Hepatocyte (in vitro differentiated cells): ENCODE measurements at regions not wholly inside any gene's neighbourhood (a gene's known extent, or its start where the extent isn't known, plus 50 kb on each side); places are given as distances from the start of the nearest gene placed in this dataset.

Source experiments
- DNase-seq: peaks from one replicate; pipeline ENCODE4 v3.0.0-alpha.2; 2016; ENCODE audit warnings: low spot score
- H2AFZ ChIP-seq: fragments of 200-600 bp; sonication (generic); 2 replicates; pipeline ENCODE4 v1.6.0; 2016; ENCODE audit warnings: antibody characterized with exemption, mild to moderate bottlenecking
- H3K27ac ChIP-seq: fragments of 200-600 bp; sonication (generic); 2 replicates; pipeline ENCODE4 v1.5.1; 2016; ENCODE audit warnings: mild to moderate bottlenecking
- H3K27me3 ChIP-seq: fragments of 200-600 bp; sonication (generic); 2 replicates; pipeline ENCODE4 v1.6.1; 2016
- H3K36me3 ChIP-seq: fragments of 200-600 bp; sonication (generic); replicated peaks from 2 replicates; pipeline ENCODE4 v1.5.1; 2016; ENCODE audit warnings: low read depth; ENCODE audit not compliant: insufficient read depth
- H3K4me1 ChIP-seq: fragments of 200-600 bp; sonication (generic); 2 replicates; pipeline ENCODE4 v1.5.1; 2016; ENCODE audit warnings: mild to moderate bottlenecking, moderate library complexity; ENCODE audit not compliant: insufficient read depth
- H3K4me2 ChIP-seq: fragments of 200-600 bp; sonication (generic); 2 replicates; pipeline ENCODE4 v1.6.0; 2016
- H3K4me3 ChIP-seq: fragments of 200-600 bp; sonication (generic); 2 replicates; pipeline ENCODE4 v1.5.1; 2016; ENCODE audit warnings: mild to moderate bottlenecking
- H3K79me2 ChIP-seq: fragments of 200-600 bp; sonication (generic); 2 replicates; pipeline ENCODE4 v1.6.0; 2017; ENCODE audit warnings: mild to moderate bottlenecking
- H3K9me2 ChIP-seq: fragments of 200-600 bp; sonication (generic); replicated peaks from 2 replicates; pipeline ENCODE4 v1.6.0; 2017; ENCODE audit warnings: mild to moderate bottlenecking; ENCODE audit not compliant: insufficient read depth
- H3K9me3 ChIP-seq: fragments of 200-600 bp; sonication (generic); 2 replicates; pipeline ENCODE4 v1.5.1; 2016; ENCODE audit warnings: low read depth, mild to moderate bottlenecking
- H4K20me1 ChIP-seq: fragments of 200-600 bp; sonication (generic); 2 replicates; pipeline ENCODE4 v1.6.0; 2016; ENCODE audit warnings: mild to moderate bottlenecking; ENCODE audit not compliant: insufficient read depth, poor library complexity, severe bottlenecking
- EZH2 ChIP-seq: fragments of 200-600 bp; sonication (generic); IDR thresholded peaks from 2 replicates; pipeline ENCODE4 v1.6.1; 2016; ENCODE audit warnings: antibody characterized with exemption, mild to moderate bottlenecking, borderline replicate concordance
- EZH2phosphoT487 ChIP-seq: fragments of 200-600 bp; sonication (generic); IDR thresholded peaks from one replicate; pipeline ENCODE4 v1.6.1; 2018; ENCODE audit warnings: antibody characterized with exemption, mild to moderate bottlenecking, low read depth, moderate library complexity; ENCODE audit not compliant: unreplicated experiment, severe bottlenecking
- WGBS: methylation state at CpG from one replicate; pipeline ENCODE4 v1.1.6; 2016; ENCODE audit warnings: low lambda C conversion rate; ENCODE audit errors: missing lambda C conversion rate; 5-methylcytosine and 5-hydroxymethylcytosine counted together
- TF ChIP-seq, protein P1 (sequence below): fragments of 200-600 bp; sonication (generic); IDR thresholded peaks from 2 replicates; pipeline ENCODE4 v1.5.1; 2016; ENCODE audit warnings: antibody characterized with exemption, mild to moderate bottlenecking; ENCODE audit not compliant: poor library complexity

DNA sequence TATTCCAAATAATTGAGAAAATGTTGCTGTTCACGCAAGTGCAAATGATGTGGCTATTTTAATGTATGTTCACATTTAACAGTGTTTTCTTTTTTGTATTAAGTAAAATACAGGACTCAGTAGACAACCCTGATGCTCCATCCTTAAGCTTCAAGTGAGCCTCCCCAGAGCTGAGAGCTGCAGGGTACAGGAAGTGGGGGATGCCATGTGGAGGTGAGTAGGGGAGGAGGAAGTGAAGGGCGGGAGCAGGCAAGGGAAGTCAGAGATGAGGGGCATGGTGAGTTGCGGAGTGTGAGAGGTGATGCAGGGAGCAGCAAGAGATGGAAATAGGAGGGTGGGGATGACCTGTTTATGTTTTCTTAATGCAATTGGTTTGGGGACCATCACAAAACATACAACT is 711.0 kb downstream of the UQCRFS1 start:
- Histone ChIP-seq H3K27ac (no peak overlapping the region), H3K4me3 (no peak overlapping the region), H3K9me2 (no peaks in the 10 kb centered on the region), H2AFZ (no peak overlapping the region), H3K9me3 (no peaks in the 10 kb centered on the region), H3K4me2 (no peak overlapping the region), H3K4me1 (peaks cover 3% of the 10 kb centered on the region), H3K36me3 (no peaks in the 10 kb centered on the region), H4K20me1 (no peaks in the 10 kb centered on the region), H3K27me3 (no peaks in the 10 kb centered on the region), H3K79me2 (no peaks in the 10 kb centered on the region)
- DNase-seq = no peak
- TF ChIP-seq, protein P1, sequence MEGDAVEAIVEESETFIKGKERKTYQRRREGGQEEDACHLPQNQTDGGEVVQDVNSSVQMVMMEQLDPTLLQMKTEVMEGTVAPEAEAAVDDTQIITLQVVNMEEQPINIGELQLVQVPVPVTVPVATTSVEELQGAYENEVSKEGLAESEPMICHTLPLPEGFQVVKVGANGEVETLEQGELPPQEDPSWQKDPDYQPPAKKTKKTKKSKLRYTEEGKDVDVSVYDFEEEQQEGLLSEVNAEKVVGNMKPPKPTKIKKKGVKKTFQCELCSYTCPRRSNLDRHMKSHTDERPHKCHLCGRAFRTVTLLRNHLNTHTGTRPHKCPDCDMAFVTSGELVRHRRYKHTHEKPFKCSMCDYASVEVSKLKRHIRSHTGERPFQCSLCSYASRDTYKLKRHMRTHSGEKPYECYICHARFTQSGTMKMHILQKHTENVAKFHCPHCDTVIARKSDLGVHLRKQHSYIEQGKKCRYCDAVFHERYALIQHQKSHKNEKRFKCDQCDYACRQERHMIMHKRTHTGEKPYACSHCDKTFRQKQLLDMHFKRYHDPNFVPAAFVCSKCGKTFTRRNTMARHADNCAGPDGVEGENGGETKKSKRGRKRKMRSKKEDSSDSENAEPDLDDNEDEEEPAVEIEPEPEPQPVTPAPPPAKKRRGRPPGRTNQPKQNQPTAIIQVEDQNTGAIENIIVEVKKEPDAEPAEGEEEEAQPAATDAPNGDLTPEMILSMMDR = no peak
- TF ChIP-seq EZH2 = no peak
- TF ChIP-seq EZH2phosphoT487 = no peak
- WGBS = 91% methylated on average over 3 of the region's 3 CpGs

GRCh38 chr19:28500982-28501630 is 711.8 kb downstream of the UQCRFS1 start:
- peaks cover 3% of the 10 kb centered on the region for H3K4me1 ChIP-seq
- no peak overlapping the region for H2AFZ ChIP-seq
- no peaks in the 10 kb centered on the region for H4K20me1 ChIP-seq
- no peaks in the 10 kb centered on the region for H3K9me2 ChIP-seq
- no peak overlapping the region for H3K4me3 ChIP-seq
- no peak overlapping the region for H3K4me2 ChIP-seq
- no peak for DNase-seq
- H3K27ac ChIP-seq = no peak overlapping the region
- H3K27me3 ChIP-seq = no peaks in the 10 kb centered on the region
- no peaks in the 10 kb centered on the region for H3K79me2 ChIP-seq
- H3K9me3 ChIP-seq = no peaks in the 10 kb centered on the region
- H3K36me3 ChIP-seq = no peaks in the 10 kb centered on the region
- TF ChIP-seq EZH2 = no peak
- TF ChIP-seq EZH2phosphoT487 = no peak
- TF ChIP-seq, protein P1 = no peak
- 93% methylated on average over 9 of the region's 9 CpGs for WGBS

- 76% methylated on average over 3 of the region's 3 CpGs for WGBS
- no peak for TF ChIP-seq EZH2
- TF ChIP-seq EZH2phosphoT487 = no peak
- TF ChIP-seq, protein P1 = no peak
- Histone ChIP-seq H3K9me2 (no peaks in the 10 kb centered on the region), H3K4me1 (peaks cover 3% of the 10 kb centered on the region), H3K27me3 (no peaks in the 10 kb centered on the region), H3K36me3 (no peaks in the 10 kb centered on the region), H3K9me3 (no peaks in the 10 kb centered on the region), H3K4me2 (no peak overlapping the region), H3K27ac (no peak overlapping the region), H4K20me1 (no peaks in the 10 kb centered on the region), H3K79me2 (no peaks in the 10 kb centered on the region), H2AFZ (no peak overlapping the region), H3K4me3 (no peak overlapping the region)
- no peak for DNase-seq
Measured at GRCh38 chr19:28500296-28500695, 712.7 kb downstream of the UQCRFS1 start.
